ENCODE measurements at regions not wholly inside any gene's neighbourhood (a gene's known extent, or its start where the extent isn't known, plus 50 kb on each side); places are given as distances from the start of the nearest gene placed in this dataset.
"Not testable (repeated sequence)": the region's sequence is repeated elsewhere in the genome, so short reads cannot be mapped to it uniquely, and the experiment has no call there.

GRCh38 chr4:97037411-97038145, 1105.7 kb downstream of the STPG2 start:
- H3K4me1 ChIP-seq (ENCODE audit: insufficient read depth, low read length); H3K36me3 ChIP-seq (ENCODE audit: insufficient read depth, low read length); H3K9me3 ChIP-seq (ENCODE audit: control insufficient read depth, insufficient read depth, low read length): not testable (repeated sequence)
- peak overlapping the region; percentile 59 for H3K9ac ChIP-seq (ENCODE audit: low read depth, low read length)

- no peaks in the 10 kb centered on the region for H3K9me3 ChIP-seq (ENCODE audit: control insufficient read depth, insufficient read depth, low read length)
- H3K9ac ChIP-seq (ENCODE audit: low read depth, low read length): peak overlapping the region; percentile 59
- no peaks in the 10 kb centered on the region for H3K4me1 ChIP-seq (ENCODE audit: insufficient read depth, low read length)
- no peaks in the 10 kb centered on the region for H3K36me3 ChIP-seq (ENCODE audit: insufficient read depth, low read length)
Observed at GRCh38 chr4:97038146-97038516, 1105.1 kb downstream of the STPG2 start.

GRCh38 chr4:97072666-97073065, 1070.6 kb downstream of the STPG2 start:
- H3K9me3 ChIP-seq (ENCODE audit: control insufficient read depth, insufficient read depth, low read length): no peaks in the 10 kb centered on the region
- no peak overlapping the region for H3K9ac ChIP-seq (ENCODE audit: low read depth, low read length)
- H3K4me1 ChIP-seq (ENCODE audit: insufficient read depth, low read length): peaks cover 9% of the 10 kb centered on the region; the same call in 1 of the 2 replicates
- no peaks in the 10 kb centered on the region for H3K36me3 ChIP-seq (ENCODE audit: insufficient read depth, low read length)

- Histone ChIP-seq H3K36me3 (ENCODE audit: insufficient read depth, low read length) (no peaks in the 10 kb centered on the region), H3K9ac (ENCODE audit: low read depth, low read length) (no peak overlapping the region), H3K4me1 (ENCODE audit: insufficient read depth, low read length) (peaks cover 9% of the 10 kb centered on the region; the same call in 1 of the 2 replicates), H3K9me3 (ENCODE audit: control insufficient read depth, insufficient read depth, low read length) (no peaks in the 10 kb centered on the region)
Observed at GRCh38 chr4:97073194-97073593, 1070.1 kb downstream of the STPG2 start.

GRCh38 chr4:97074531-97074930, 1068.7 kb downstream of the STPG2 start:
- Histone ChIP-seq H3K9me3 (ENCODE audit: control insufficient read depth, insufficient read depth, low read length) (no peaks in the 10 kb centered on the region), H3K4me1 (ENCODE audit: insufficient read depth, low read length) (peaks cover 9% of the 10 kb centered on the region; the same call in 1 of the 2 replicates), H3K9ac (ENCODE audit: low read depth, low read length) (no peak overlapping the region), H3K36me3 (ENCODE audit: insufficient read depth, low read length) (no peaks in the 10 kb centered on the region)

GRCh38 chr4:97081951-97082350, 1061.3 kb downstream of the STPG2 start:
- no peak overlapping the region for H3K9ac ChIP-seq (ENCODE audit: low read depth, low read length)
- H3K9me3 ChIP-seq (ENCODE audit: control insufficient read depth, insufficient read depth, low read length): no peaks in the 10 kb centered on the region
- no peaks in the 10 kb centered on the region for H3K36me3 ChIP-seq (ENCODE audit: insufficient read depth, low read length)
- no peaks in the 10 kb centered on the region for H3K4me1 ChIP-seq (ENCODE audit: insufficient read depth, low read length)

GRCh38 chr4:97097036-97097435, 1046.2 kb downstream of the STPG2 start:
- H3K4me1 ChIP-seq (ENCODE audit: insufficient read depth, low read length); H3K36me3 ChIP-seq (ENCODE audit: insufficient read depth, low read length); H3K9me3 ChIP-seq (ENCODE audit: control insufficient read depth, insufficient read depth, low read length); H3K9ac ChIP-seq (ENCODE audit: low read depth, low read length): not testable (repeated sequence)

- not testable (repeated sequence) for H3K9me3 ChIP-seq (ENCODE audit: control insufficient read depth, insufficient read depth, low read length); H3K4me1 ChIP-seq (ENCODE audit: insufficient read depth, low read length); H3K9ac ChIP-seq (ENCODE audit: low read depth, low read length); H3K36me3 ChIP-seq (ENCODE audit: insufficient read depth, low read length)
Observed at GRCh38 chr4:97101171-97101570, 1042.1 kb downstream of the STPG2 start.

- no peaks in the 10 kb centered on the region for H3K36me3 ChIP-seq (ENCODE audit: insufficient read depth, low read length)
- no peaks in the 10 kb centered on the region for H3K9me3 ChIP-seq (ENCODE audit: control insufficient read depth, insufficient read depth, low read length)
- H3K4me1 ChIP-seq (ENCODE audit: insufficient read depth, low read length): no peaks in the 10 kb centered on the region
- no peak overlapping the region for H3K9ac ChIP-seq (ENCODE audit: low read depth, low read length)
Observed at GRCh38 chr4:97103252-97103651, 1040.0 kb downstream of the STPG2 start.

GRCh38 chr4:97104006-97104405, 1039.3 kb downstream of the STPG2 start:
- Histone ChIP-seq H3K9ac (ENCODE audit: low read depth, low read length) (no peak overlapping the region), H3K4me1 (ENCODE audit: insufficient read depth, low read length) (no peaks in the 10 kb centered on the region), H3K36me3 (ENCODE audit: insufficient read depth, low read length) (no peaks in the 10 kb centered on the region), H3K9me3 (ENCODE audit: control insufficient read depth, insufficient read depth, low read length) (no peaks in the 10 kb centered on the region)

- Histone ChIP-seq H3K36me3 (ENCODE audit: insufficient read depth, low read length) (no peaks in the 10 kb centered on the region), H3K4me1 (ENCODE audit: insufficient read depth, low read length) (no peaks in the 10 kb centered on the region), H3K9ac (ENCODE audit: low read depth, low read length) (no peak overlapping the region), H3K9me3 (ENCODE audit: control insufficient read depth, insufficient read depth, low read length) (no peaks in the 10 kb centered on the region)
Observed at GRCh38 chr4:97104666-97105065, 1038.6 kb downstream of the STPG2 start.

GRCh38 chr4:97105347-97106099, 1037.8 kb downstream of the STPG2 start:
- no peaks in the 10 kb centered on the region for H3K36me3 ChIP-seq (ENCODE audit: insufficient read depth, low read length)
- H3K9me3 ChIP-seq (ENCODE audit: control insufficient read depth, insufficient read depth, low read length): no peaks in the 10 kb centered on the region
- no peaks in the 10 kb centered on the region for H3K4me1 ChIP-seq (ENCODE audit: insufficient read depth, low read length)
- H3K9ac ChIP-seq (ENCODE audit: low read depth, low read length): no peak overlapping the region

GRCh38 chr4:97106161-97106560, 1037.1 kb downstream of the STPG2 start:
- Histone ChIP-seq H3K36me3 (ENCODE audit: insufficient read depth, low read length) (no peaks in the 10 kb centered on the region), H3K9ac (ENCODE audit: low read depth, low read length) (no peak overlapping the region), H3K4me1 (ENCODE audit: insufficient read depth, low read length) (no peaks in the 10 kb centered on the region), H3K9me3 (ENCODE audit: control insufficient read depth, insufficient read depth, low read length) (no peaks in the 10 kb centered on the region)

GRCh38 chr4:97110506-97110905, 1032.8 kb downstream of the STPG2 start:
- H3K9me3 ChIP-seq (ENCODE audit: control insufficient read depth, insufficient read depth, low read length): no peaks in the 10 kb centered on the region
- H3K4me1 ChIP-seq (ENCODE audit: insufficient read depth, low read length): no peaks in the 10 kb centered on the region
- no peaks in the 10 kb centered on the region for H3K36me3 ChIP-seq (ENCODE audit: insufficient read depth, low read length)
- H3K9ac ChIP-seq (ENCODE audit: low read depth, low read length): no peak overlapping the region

- Histone ChIP-seq H3K9ac (ENCODE audit: low read depth, low read length) (no peak overlapping the region), H3K9me3 (ENCODE audit: control insufficient read depth, insufficient read depth, low read length) (no peaks in the 10 kb centered on the region; the same call in 1 of the 2 replicates), H3K4me1 (ENCODE audit: insufficient read depth, low read length) (no peaks in the 10 kb centered on the region), H3K36me3 (ENCODE audit: insufficient read depth, low read length) (no peaks in the 10 kb centered on the region)
Observed at GRCh38 chr4:97116511-97116910, 1026.8 kb downstream of the STPG2 start.

Data from ES-I3 (cell line).